ENCODE measurements at regions not wholly inside any gene's neighbourhood (a gene's known extent, or its start where the extent isn't known, plus 50 kb on each side); places are given as distances from the start of the nearest gene placed in this dataset.
"Not testable (repeated sequence)": the region's sequence is repeated elsewhere in the genome, so short reads cannot be mapped to it uniquely, and the experiment has no call there.

- Histone ChIP-seq H3K4me1 (no peaks in the 10 kb centered on the region), H3K9me3 (no peaks in the 10 kb centered on the region), H3K27me3 (ENCODE audit: low read depth) (no peaks in the 10 kb centered on the region), H3K4me3 (no peak overlapping the region), H3K36me3 (replicated peaks) (no peaks in the 10 kb centered on the region)
- in situ Hi-C loops (cut with MboI; ENCODE audit: low sequenced_read_pairs): no loop called here
- no peak for DNase-seq (ENCODE audit: low spot score in 2 of 2)
Measured at GRCh38 chr14:106269029-106269428, 742.6 kb downstream of the TMEM121 start.

GRCh38 chr14:106269451-106270204 is 743.2 kb downstream of the TMEM121 start:
- no peaks in the 10 kb centered on the region for H3K4me1 ChIP-seq
- H3K27me3 ChIP-seq (ENCODE audit: low read depth): no peaks in the 10 kb centered on the region
- no peak overlapping the region for H3K4me3 ChIP-seq
- no peak for DNase-seq (ENCODE audit: low spot score in 2 of 2)
- in situ Hi-C loops (cut with MboI; ENCODE audit: low sequenced_read_pairs): no loop called here
- no peaks in the 10 kb centered on the region for H3K9me3 ChIP-seq
- H3K36me3 ChIP-seq (replicated peaks): no peaks in the 10 kb centered on the region

DNA sequence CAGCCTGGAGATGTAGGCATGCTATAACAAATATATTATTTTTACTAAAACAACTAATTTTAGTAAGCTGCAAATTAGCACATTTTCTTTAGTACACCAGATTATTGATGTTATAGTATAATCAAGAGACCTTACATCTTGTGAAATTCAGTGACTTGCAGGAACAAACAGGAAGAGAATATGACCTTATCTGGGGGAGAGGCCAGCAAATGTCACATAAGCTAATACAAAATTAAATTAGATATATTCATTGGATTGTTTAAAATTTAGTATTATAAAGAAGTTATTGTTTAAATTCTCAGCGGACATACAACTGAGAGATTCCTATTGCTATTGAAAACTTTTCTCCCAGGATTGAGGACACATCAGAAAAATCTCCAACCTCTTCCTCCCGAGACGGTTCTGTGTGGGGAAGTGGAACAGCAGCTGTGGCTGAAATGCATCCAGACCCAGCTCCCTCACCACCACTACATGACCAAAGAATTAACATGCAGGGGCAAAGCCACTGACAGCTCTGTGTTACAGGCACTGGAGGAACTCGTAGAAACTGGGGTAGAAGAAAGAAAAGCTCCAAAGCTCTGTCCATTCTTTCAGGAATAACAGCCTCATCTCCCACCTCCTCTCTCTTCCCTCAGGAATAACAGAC is 744.2 kb downstream of the TMEM121 start:
- H3K4me1 ChIP-seq; in situ Hi-C loops (cut with MboI; ENCODE audit: low sequenced_read_pairs); H3K36me3 ChIP-seq (replicated peaks); H3K4me3 ChIP-seq; DNase-seq (ENCODE audit: low spot score in 2 of 2); H3K9me3 ChIP-seq; H3K27me3 ChIP-seq (ENCODE audit: low read depth): not testable (repeated sequence)

GRCh38 chr14:106276326-106277267 is 750.2 kb downstream of the TMEM121 start:
- Histone ChIP-seq H3K4me1 (no peaks in the 10 kb centered on the region), H3K27me3 (ENCODE audit: low read depth) (no peaks in the 10 kb centered on the region), H3K36me3 (replicated peaks) (no peaks in the 10 kb centered on the region), H3K9me3 (no peaks in the 10 kb centered on the region), H3K4me3 (no peak overlapping the region)
- no peak for DNase-seq (ENCODE audit: low spot score in 2 of 2)
- in situ Hi-C loops (cut with MboI; ENCODE audit: low sequenced_read_pairs): no loop called here

GRCh38 chr14:106277503-106277902 is 751.1 kb downstream of the TMEM121 start:
- no peaks in the 10 kb centered on the region for H3K27me3 ChIP-seq (ENCODE audit: low read depth)
- in situ Hi-C loops (cut with MboI; ENCODE audit: low sequenced_read_pairs): no loop called here
- no peaks in the 10 kb centered on the region for H3K36me3 ChIP-seq (replicated peaks)
- DNase-seq (ENCODE audit: low spot score in 2 of 2): peak in 1 of 2 experiments; percentile 48
- H3K9me3 ChIP-seq: no peaks in the 10 kb centered on the region
- no peak overlapping the region for H3K4me3 ChIP-seq
- H3K4me1 ChIP-seq: no peaks in the 10 kb centered on the region

GRCh38 chr14:106280876-106281275 is 754.5 kb downstream of the TMEM121 start:
- Histone ChIP-seq H3K9me3 (no peaks in the 10 kb centered on the region), H3K27me3 (ENCODE audit: low read depth) (no peaks in the 10 kb centered on the region), H3K36me3 (replicated peaks) (no peaks in the 10 kb centered on the region), H3K4me1 (no peaks in the 10 kb centered on the region), H3K4me3 (no peak overlapping the region)
- DNase-seq (ENCODE audit: low spot score in 2 of 2): no peak
- in situ Hi-C loops (cut with MboI; ENCODE audit: low sequenced_read_pairs): no loop called here

- DNase-seq (ENCODE audit: low spot score in 2 of 2): peak in 1 of 2 experiments; percentile 25
- no peaks in the 10 kb centered on the region for H3K27me3 ChIP-seq (ENCODE audit: low read depth)
Measured at GRCh38 chr14:106286697-106287290, 760.4 kb downstream of the TMEM121 start.

GRCh38 chr14:106287506-106287905 is 761.1 kb downstream of the TMEM121 start:
- Histone ChIP-seq H3K4me3 (no peak overlapping the region), H3K4me1 (no peaks in the 10 kb centered on the region), H3K27me3 (ENCODE audit: low read depth) (no peaks in the 10 kb centered on the region), H3K36me3 (replicated peaks) (no peaks in the 10 kb centered on the region), H3K9me3 (no peaks in the 10 kb centered on the region)
- in situ Hi-C loops (cut with MboI; ENCODE audit: low sequenced_read_pairs): no loop called here
- DNase-seq (ENCODE audit: low spot score in 2 of 2): no peak

More at GRCh38 chr14:106286697-106287290, 760.4 kb downstream of the TMEM121 start:
- Histone ChIP-seq H3K4me3 (no peak overlapping the region), H3K9me3 (no peaks in the 10 kb centered on the region), H3K36me3 (replicated peaks) (no peaks in the 10 kb centered on the region), H3K4me1 (no peaks in the 10 kb centered on the region)
- in situ Hi-C loops (cut with MboI; ENCODE audit: low sequenced_read_pairs): no loop called here

GRCh38 chr14:106291626-106292025 is 765.2 kb downstream of the TMEM121 start:
- in situ Hi-C loops (cut with MboI; ENCODE audit: low sequenced_read_pairs): no loop called here

DNA sequence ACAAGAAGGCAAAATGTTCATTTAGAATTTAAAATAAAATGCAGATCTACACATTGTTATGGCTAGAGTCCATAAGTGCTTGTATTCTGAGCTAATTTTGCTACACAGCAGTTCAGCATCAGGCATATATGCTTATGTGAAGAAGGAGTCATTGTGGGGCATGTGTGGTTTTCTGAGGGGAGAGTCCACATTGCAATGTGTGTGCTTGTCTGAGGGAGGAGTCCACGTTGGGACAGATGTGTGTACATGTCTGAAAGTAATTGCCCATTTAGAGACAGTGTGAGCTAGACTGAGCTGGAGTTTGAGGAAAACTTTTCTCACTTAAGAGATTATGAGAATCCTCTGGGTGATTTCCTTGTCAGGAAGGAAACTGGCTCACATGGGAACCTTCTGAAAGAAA is 767.9 kb downstream of the TMEM121 start:
- no peaks in the 10 kb centered on the region for H3K4me1 ChIP-seq
- in situ Hi-C loops (cut with MboI; ENCODE audit: low sequenced_read_pairs): no loop called here
- no peak for DNase-seq (ENCODE audit: low spot score in 2 of 2)
- H3K9me3 ChIP-seq: no peaks in the 10 kb centered on the region
- no peak overlapping the region for H3K4me3 ChIP-seq
- no peaks in the 10 kb centered on the region for H3K27me3 ChIP-seq (ENCODE audit: low read depth)
- no peaks in the 10 kb centered on the region for H3K36me3 ChIP-seq (replicated peaks)

More at GRCh38 chr14:106291626-106292025, 765.2 kb downstream of the TMEM121 start:
- no peaks in the 10 kb centered on the region for H3K36me3 ChIP-seq (replicated peaks)
- no peak overlapping the region for H3K4me3 ChIP-seq
- no peaks in the 10 kb centered on the region for H3K27me3 ChIP-seq (ENCODE audit: low read depth)
- no peaks in the 10 kb centered on the region for H3K9me3 ChIP-seq
- no peaks in the 10 kb centered on the region for H3K4me1 ChIP-seq
- DNase-seq (ENCODE audit: low spot score in 2 of 2): no peak

DNA sequence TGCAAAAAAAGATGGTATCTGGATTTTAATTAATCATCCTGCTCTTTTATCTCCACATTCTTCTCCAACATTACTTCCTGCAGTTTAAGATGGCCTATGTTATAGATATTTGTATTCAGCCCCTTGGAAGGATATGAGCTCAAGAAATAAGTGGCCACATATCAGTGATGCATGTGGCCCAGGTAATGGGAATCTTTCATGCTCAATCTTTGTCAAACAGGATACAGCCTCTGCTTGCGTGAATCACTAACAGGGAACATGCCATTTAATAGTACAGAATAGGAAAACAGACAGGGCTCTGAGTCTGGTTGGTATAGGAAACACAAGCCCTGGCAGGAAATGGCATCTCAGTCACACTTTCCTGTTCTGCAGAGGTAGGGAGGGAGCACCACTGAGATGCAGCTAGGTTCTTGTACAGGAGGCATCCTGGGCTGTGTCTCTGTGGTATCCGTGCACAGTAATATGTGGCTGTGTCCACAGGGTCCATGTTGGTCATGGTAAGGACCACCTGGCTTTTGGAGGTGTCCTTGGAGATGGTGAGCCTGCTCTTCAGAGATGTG is 774.6 kb downstream of the TMEM121 start:
- H3K4me1 ChIP-seq; H3K36me3 ChIP-seq (replicated peaks); in situ Hi-C loops (cut with MboI; ENCODE audit: low sequenced_read_pairs); H3K9me3 ChIP-seq; H3K4me3 ChIP-seq; H3K27me3 ChIP-seq (ENCODE audit: low read depth); DNase-seq (ENCODE audit: low spot score in 2 of 2): not testable (repeated sequence)

GRCh38 chr14:106301609-106302008 is 775.2 kb downstream of the TMEM121 start:
- DNase-seq (ENCODE audit: low spot score in 2 of 2); H3K4me1 ChIP-seq; in situ Hi-C loops (cut with MboI; ENCODE audit: low sequenced_read_pairs); H3K27me3 ChIP-seq (ENCODE audit: low read depth); H3K36me3 ChIP-seq (replicated peaks); H3K4me3 ChIP-seq; H3K9me3 ChIP-seq: not testable (repeated sequence)

- in situ Hi-C loops (cut with MboI; ENCODE audit: low sequenced_read_pairs): no loop called here
- DNase-seq (ENCODE audit: low spot score in 2 of 2): no peak
- no peaks in the 10 kb centered on the region for H3K27me3 ChIP-seq (ENCODE audit: low read depth)
- H3K36me3 ChIP-seq (replicated peaks): no peaks in the 10 kb centered on the region
- H3K9me3 ChIP-seq: no peaks in the 10 kb centered on the region
- no peaks in the 10 kb centered on the region for H3K4me1 ChIP-seq
- H3K4me3 ChIP-seq: no peak overlapping the region
Measured at GRCh38 chr14:106302661-106303060, 776.3 kb downstream of the TMEM121 start.

Measured in HAP-1 (cell line).